GM12872 (cell line): ENCODE measurements at regions not wholly inside any gene's neighbourhood (a gene's known extent, or its start where the extent isn't known, plus 50 kb on each side); places are given as distances from the start of the nearest gene placed in this dataset.

ENCODE experiments used
- TF ChIP-seq, protein P1 (sequence below): IDR thresholded peaks from 3 replicates; pipeline ENCODE4 v1.5.1; 2011; ENCODE audit warnings: low read depth, mild to moderate bottlenecking, low read length, moderate library complexity; ENCODE audit not compliant: insufficient read depth

DNA sequence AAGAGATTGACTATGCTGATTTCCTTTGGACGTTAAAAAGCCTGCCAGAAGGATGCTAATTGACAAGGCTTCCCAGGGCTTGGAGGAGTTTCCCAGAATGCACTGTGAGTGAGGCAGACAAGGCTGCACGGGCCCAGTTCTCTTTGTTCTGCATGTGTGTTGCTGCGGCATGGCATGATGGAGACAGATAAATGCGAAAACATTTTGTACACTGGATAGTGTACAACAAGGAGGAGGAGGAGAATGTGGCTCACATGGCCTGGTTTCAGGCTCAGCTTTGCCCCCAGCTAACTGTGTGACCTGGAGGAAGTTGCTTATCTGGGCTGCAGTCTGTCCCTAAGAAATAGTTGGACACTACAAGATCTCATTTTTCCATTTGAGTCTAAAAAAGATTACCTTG is 135.5 kb upstream of the CPEB4 start:
- TF ChIP-seq, protein P1, sequence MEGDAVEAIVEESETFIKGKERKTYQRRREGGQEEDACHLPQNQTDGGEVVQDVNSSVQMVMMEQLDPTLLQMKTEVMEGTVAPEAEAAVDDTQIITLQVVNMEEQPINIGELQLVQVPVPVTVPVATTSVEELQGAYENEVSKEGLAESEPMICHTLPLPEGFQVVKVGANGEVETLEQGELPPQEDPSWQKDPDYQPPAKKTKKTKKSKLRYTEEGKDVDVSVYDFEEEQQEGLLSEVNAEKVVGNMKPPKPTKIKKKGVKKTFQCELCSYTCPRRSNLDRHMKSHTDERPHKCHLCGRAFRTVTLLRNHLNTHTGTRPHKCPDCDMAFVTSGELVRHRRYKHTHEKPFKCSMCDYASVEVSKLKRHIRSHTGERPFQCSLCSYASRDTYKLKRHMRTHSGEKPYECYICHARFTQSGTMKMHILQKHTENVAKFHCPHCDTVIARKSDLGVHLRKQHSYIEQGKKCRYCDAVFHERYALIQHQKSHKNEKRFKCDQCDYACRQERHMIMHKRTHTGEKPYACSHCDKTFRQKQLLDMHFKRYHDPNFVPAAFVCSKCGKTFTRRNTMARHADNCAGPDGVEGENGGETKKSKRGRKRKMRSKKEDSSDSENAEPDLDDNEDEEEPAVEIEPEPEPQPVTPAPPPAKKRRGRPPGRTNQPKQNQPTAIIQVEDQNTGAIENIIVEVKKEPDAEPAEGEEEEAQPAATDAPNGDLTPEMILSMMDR: no peak

DNA sequence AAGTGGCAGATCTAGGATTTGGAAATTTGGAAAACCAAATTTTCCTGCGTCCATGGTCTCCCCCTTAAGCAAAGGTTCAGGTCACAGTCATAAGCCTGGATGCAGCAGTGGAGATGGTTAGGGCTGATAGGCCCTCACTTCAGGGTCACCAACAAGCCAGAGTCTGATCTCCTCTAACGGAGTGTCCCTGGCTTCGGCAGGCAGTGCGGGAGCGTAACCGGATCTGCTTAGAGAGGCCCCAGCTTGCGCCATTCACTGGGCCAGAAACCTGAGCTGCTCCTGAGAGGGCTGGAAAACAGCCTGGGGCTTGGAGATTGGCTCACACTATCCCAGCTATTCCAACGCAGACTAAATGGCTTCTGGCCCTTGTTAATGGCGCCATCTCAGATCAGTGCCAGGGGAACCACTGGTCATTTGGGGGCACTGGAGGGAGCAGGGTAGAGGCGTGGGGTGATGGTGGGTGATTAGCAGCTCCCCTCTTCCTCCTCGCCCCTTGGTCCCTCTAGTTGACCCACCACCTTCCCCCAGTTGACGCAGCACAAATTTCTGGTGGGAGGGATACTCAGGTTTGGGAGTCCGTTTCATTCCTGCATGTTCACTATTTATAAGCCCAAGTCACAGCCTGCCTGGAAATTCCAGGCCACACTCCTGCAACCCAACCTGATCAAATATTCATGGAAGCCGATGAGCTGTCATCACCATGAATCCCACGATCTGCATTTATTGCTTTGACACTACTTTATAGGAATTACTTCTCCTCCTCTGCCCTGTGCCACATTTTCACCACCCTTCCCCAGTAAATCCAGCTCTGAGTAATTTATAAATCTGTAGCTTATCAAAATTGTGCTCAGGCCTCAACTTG is 134.6 kb upstream of the CPEB4 start:
- TF ChIP-seq, protein P1: no peak

DNA sequence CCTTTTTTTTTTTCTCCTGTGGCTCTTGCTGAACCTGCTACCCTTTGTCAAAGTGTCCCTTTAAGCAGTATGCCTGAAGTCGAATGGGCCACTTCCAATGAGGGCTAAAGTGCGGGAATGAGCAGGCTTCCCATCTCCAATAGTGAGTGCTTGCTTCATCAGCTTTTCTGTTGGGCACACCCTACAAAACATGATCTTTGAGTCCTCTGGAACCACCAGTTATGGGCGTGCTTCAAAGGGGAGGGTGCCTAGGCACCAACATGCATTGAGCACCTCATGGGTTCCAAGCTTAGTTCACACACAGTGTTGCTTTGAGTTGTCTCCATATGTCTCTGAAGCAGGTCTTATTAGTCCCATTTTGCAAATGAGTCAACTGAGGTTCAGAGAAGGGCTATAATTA is 132.8 kb upstream of the CPEB4 start:
- TF ChIP-seq, protein P1: no peak

DNA sequence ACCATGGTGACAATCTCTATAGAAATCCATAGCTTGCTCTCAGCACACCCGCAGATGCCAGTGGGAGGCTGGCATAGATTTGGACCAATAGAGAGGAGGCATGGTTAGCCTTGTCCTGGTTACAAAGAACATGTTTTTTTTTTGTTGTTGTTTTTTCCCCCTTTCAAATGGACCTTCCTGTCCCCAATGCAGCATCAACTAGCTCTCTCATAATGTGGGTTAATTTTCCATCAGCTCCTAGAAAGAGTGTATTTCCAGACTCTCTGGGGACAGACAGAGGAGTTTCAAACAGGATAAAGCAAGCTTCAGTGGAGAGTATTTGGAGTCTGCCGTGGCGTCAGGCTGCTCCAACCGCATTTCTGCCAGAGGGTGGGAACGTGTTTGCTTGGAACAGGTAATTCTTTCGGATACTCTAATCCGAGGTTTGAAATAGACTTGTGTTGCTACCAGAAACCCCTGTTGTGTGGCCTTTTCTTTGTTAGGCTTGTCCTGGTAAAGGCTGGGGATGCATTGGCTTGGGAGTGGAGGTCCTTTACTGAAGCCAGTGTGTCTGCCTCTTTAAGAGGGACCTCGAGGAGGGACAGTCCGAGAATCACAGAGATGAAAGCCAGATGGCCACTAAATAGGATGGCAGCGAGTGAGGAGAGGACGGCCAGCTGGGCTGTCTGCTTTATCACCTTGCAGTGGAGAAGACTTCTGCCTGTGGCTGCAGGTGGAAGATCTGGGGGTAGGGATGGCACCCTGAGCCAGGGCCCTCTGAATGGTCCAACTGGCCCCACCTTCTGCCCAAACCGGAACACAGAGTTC is 130.5 kb upstream of the CPEB4 start:
- TF ChIP-seq, protein P1: no peak

DNA sequence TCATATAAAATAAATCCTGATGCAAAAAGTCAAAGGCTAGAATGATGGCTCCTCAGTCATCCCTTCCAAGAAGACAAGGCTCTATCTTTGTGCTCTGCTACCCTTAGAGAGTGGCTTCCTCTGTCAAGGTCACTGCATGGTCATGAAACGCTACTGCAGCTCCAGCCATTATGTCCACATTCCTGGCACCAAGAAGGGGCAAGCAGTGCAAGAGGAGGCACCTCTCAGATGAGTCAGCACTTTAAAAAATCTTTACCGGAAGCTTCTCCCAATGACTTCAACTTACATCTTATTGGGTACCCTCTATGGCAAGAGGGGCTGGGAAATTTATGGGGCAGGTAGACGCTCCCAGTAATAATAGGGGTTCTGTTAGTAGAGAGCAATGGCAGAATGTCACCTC is 129.5 kb upstream of the CPEB4 start:
- TF ChIP-seq, protein P1: no peak

DNA sequence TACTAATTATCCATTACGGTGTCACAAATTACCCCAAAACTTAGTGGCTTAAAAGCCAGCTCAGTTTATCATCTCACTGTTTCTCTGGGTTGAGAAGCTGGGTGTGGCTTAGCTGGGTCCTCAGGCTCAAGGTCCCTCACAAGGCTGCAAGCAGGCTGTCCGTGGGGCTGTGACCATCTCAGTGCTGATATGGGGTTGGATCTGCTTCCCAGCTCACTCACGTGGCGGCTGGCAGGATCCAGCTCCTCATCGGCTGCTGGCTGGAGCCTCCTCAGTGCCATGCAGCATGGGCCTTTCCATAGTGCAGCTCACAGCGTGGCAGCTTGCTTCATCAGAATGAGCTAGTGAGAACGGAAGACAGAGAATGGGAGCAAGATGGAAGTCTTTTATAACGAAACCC is 128.5 kb upstream of the CPEB4 start:
- TF ChIP-seq, protein P1: no peak

DNA sequence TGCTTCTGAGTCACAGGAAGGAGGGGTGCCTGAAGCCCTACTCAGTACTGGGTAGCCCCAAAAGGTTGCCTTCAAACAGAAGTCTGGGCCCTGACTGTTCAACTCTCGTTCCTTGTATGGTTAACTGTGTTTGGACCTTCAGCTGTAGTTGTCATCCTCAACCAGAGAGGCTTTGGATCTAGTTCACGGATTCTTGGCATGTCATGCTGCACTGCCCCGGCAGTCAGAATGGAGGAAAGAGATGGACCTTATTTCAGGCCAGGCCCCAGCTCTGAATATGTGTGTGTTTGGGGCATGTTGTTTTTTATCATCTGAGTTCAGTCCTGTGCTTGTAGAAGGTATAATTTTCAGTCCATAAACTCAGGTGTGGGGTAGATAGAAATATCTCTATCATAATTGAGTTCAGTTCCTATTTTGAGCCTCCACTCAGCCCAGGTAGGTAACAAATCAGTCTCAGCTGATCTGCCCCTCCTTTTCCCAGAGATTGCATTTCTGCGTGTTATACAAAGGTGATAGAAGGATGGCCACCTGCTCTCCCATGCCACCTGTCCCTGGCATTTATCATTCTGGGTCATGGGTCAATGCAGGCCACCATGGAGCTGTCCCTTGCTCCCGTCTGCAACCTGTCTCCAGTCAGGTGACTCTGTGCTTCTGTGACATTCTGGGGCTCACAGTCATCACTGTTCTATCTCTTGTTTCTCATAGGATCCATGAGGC is 127.5 kb upstream of the CPEB4 start:
- TF ChIP-seq, protein P1: no peak
